ENCODE measurements at regions not wholly inside any gene's neighbourhood (a gene's known extent, or its start where the extent isn't known, plus 50 kb on each side); places are given as distances from the start of the nearest gene placed in this dataset.
A peak's percentile ranks its signal among the peaks of the same experiment; 100 is the strongest.

GRCh38 chr1:29712284-29712651 lies 475.9 kb downstream of the PTPRU start:
- DNase-seq (ENCODE audit: low spot score): no peak

GRCh38 chr1:29711582-29712283 lies 475.4 kb downstream of the PTPRU start:
- DNase-seq (ENCODE audit: low spot score): no peak

- no peak for DNase-seq (ENCODE audit: low spot score)
Observed at GRCh38 chr1:29709704-29710280, 473.5 kb downstream of the PTPRU start.

GRCh38 chr1:29708796-29709703 lies 472.7 kb downstream of the PTPRU start:
- DNase-seq (ENCODE audit: low spot score): no peak

- no peak for DNase-seq (ENCODE audit: low spot score)
Observed at GRCh38 chr1:29708381-29708780, 472.1 kb downstream of the PTPRU start.

GRCh38 chr1:29707796-29708195 lies 471.5 kb downstream of the PTPRU start:
- DNase-seq (ENCODE audit: low spot score): no peak

DNA sequence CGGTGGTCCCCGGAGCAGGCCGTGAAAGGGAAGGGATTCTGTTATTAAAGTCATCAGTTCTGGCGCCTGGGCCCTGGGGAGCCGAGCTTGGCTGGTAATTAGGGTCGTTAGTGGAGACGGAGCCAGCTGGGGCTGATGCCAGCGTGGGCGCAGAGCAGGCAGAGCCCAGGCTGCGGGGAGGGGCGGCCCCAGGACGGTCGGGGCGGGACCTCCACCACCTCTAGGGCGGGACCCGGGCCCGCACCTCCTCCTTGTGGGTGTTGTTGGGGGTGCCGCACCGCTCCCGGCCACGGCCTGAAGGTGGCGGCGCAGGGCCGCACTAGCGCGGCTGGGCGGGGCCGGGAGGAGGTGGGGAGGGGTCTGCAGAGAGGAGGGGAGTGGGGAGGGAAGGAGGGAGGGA lies 470.6 kb downstream of the PTPRU start:
- no peak for DNase-seq (ENCODE audit: low spot score)

DNA sequence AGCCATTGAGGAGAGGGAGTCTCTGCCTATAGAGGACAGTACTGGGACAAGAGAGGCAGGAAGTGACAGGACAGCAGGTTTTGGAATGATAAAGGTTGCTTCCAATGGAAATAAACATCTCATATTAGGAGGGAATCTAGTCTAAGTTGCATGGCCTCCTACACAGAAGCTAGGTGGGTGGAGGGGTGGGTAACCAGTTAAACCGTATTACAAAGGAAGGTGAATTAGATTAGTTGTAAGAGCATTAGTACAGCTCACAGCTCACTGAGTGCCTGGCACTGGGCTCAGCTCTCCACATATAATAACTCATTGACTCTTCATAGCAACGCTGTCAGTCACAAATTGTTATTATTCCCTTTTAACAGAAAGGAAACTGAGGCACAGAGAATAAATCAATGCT lies 468.1 kb downstream of the PTPRU start:
- DNase-seq (ENCODE audit: low spot score): no peak

GRCh38 chr1:29703596-29704370 lies 467.5 kb downstream of the PTPRU start:
- peak; percentile 27 for DNase-seq (ENCODE audit: low spot score)

DNA sequence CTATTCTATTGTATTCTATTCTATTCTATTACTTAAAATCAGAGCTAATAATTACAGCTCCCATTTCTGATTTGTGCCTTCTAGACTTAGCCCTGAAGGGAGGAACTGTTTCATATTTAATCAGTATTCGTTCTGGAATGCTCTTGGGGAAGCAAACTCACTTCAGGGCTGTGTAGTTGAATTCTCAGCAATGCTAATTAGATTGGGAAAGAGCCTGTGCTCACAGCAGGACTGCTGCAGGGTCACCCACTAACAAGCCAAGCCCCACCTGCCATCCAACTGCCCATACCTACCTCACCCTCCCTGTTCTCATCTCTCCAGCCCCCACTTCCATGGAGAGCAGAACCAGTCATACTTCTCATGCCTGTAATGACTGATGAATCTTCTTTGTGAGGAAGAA lies 464.2 kb downstream of the PTPRU start:
- DNase-seq (ENCODE audit: low spot score): no peak

GRCh38 chr1:29698626-29699025 lies 462.3 kb downstream of the PTPRU start:
- no peak for DNase-seq (ENCODE audit: low spot score)

GRCh38 chr1:29698033-29698432 lies 461.7 kb downstream of the PTPRU start:
- DNase-seq (ENCODE audit: low spot score): no peak

DNA sequence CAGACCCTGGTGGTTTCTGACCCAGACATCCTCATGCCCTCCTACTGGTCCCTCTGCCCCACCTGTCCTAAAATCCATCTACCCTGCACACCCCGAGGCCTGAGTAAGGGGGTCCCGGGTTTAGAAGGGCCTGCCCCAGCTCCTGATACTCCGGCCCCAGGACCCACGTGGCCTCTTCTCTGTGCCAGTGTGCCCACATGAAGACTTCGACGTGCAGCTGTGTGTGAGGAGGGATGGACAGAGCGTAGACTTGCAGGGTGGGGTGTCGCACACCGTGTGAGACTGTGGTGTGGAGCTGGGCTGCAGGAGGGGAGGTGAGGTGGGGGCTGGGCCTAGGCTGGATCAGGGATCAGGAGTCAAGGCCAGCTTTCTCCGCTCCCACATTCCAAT lies 461.1 kb downstream of the PTPRU start:
- no peak for DNase-seq (ENCODE audit: low spot score)

DNA sequence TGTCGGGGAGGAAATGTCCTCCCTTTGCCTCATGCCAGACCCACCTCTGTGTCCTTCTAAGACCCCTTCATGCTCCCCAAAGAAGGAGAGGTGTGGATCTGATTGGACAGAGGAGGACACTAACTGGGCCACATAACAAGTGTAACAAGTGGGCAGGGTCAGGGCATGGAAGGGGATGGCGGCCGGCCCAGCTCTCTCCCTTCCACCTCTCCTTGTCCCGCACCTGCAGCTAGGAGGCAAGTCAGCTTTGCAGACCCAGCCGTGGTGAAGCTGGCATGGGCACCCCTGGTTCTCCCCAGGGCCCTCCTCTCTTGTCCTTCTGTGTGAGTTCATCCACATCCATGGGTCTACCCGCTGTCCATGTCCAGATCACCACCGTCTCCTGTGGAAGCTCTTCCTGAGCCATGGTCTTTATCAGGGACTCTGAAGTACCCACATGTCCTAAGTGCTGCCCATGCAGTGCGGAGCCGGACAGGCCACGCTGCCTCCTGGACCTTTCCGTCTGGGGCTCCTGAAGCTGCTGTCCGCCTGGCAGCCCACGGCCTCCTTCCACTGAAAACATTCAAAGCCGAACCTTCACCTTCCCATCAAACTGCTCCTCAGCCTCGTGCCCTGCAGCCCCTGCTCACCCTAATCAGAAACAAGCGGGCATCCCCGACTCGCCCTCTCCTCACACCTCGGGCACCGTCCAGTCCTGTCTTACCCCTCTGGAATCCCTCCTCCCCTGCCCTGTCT lies 460.5 kb downstream of the PTPRU start:
- DNase-seq (ENCODE audit: low spot score): no peak

GRCh38 chr1:29695803-29696202 lies 459.5 kb downstream of the PTPRU start:
- DNase-seq (ENCODE audit: low spot score): peak; percentile 33

GRCh38 chr1:29695036-29695435 lies 458.7 kb downstream of the PTPRU start:
- no peak for DNase-seq (ENCODE audit: low spot score)

- no peak for DNase-seq (ENCODE audit: low spot score)
Observed at GRCh38 chr1:29691499-29691898, 455.2 kb downstream of the PTPRU start.

DNA sequence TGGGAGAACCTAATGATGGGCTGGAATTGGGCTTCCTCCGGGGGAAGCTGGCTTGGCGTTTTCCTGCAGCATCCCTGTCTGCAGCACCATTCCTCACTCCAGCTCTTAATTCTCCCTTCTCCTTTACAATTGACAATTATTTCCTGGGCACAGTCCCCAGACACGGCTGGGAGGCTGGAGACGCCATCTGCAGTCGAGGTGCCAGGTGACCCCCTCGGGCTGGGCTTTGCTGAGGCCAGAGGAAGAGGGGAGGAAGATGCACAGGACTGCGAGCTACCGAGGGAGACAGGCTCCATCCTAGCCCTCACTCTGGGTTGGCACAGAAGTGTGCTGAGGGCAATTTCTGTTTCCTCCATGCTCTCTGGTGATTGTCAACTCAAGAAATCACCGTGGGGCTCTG lies 453.8 kb downstream of the PTPRU start:
- DNase-seq (ENCODE audit: low spot score): no peak

DNA sequence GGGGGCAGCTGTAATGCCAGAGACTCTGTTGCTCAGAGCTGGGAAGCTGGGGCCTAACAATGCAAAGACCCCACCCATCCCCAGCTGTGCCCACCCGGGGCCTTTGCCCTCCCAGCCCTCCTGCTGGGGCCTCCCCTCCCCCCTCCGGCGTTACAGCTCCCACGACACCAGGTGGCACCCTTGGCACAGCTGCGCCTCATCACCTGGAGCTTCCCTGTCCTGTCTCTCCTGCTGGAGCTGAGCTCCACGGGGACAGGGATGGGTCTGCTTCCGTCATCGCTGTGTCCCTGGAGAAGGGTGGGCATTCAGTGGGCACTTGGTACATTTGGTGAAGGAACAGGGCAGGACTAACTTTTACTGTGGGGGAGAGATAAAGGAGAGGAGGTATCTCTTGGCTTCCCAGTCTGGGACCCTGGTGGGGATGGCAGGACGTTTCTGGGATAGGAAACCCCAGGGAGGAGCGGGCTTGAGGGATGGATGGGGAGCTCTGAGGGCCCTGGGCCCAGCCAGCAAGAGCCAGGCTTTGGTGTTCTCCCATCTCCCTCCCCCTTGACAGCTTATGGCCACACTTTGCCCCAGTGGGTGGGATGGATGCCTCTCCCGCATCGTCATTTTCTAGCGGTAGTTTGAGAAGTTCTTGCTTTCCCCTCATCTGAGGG lies 453.2 kb downstream of the PTPRU start:
- no peak for DNase-seq (ENCODE audit: low spot score)

DNA sequence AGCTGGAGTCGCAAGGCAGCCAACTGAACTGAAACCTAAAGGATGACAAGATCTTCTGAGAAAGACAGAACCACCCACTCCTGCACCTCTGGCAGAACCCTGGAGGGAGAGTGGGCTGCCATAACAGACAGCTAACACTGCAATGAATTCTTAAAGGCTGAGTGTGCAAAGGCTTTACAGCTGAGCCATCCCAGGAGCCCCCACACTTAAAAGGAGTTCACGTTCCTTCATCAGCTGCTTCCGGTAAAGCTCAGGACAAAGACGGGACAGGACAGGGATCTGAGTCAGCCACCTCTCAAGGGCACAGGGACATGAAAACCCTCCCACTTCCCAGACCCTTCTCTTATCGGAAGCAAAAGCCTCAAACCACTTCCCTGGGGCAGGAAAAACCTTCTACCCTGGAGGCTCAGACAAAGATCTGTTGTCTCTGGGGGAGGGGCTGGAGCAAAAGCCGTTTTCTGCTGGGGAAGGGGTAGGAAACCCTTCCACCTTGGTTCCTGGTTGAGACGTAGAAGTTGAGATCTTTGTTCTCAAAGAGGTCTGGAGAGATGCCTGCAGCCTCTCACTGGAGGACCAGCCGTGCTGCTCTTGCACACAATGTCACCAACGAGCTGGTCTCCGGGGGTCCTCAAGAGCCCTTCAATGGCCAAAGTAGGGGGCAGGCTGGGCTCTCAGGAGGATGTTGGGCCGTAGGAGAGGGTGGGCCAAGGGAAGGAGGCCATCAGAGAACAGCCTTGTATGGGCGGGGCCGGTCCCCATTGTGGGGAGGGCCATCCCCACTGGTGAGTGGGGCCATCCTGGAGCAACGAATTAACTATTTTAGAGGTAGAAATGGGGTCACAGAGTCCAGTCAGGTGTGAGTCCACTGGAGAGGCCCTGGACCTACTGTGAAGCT lies 452.4 kb downstream of the PTPRU start:
- no peak for DNase-seq (ENCODE audit: low spot score)

All from Ammon's horn (tissue), 1 donor.